CD4-positive, CD25-positive, alpha-beta regulatory T cell (primary cell): ENCODE measurements at regions not wholly inside any gene's neighbourhood (a gene's known extent, or its start where the extent isn't known, plus 50 kb on each side); places are given as distances from the start of the nearest gene placed in this dataset.
A peak's percentile ranks its signal among the peaks of the same experiment; 100 is the strongest.

Experiments
- ATAC-seq, 2 donors: fragments of 150-1000 bp; cut with Tn5 transposase; one replicate each; pipeline ENCODE4 v1.10.0; 2021; ENCODE audit warnings: low read depth in 2 of 2, moderate number of reproducible peaks in 2 of 2, moderate library complexity in 1 of 2
- DNase-seq, 3 donors: peaks; one replicate each; pipeline versions ENCODE4 v3.0.0 to v3.0.0-alpha.2; 2012 to 2022; ENCODE audit warnings: mixed read lengths in 1 of 3
- H3K27ac ChIP-seq: one replicate; pipeline ENCODE4 v1.7.0; 2013; ENCODE audit warnings: mild to moderate bottlenecking, low read length; ENCODE audit not compliant: insufficient read depth, poor library complexity, severe bottlenecking
- H3K27me3 ChIP-seq: one replicate; pipeline ENCODE4 v1.7.0; 2013; ENCODE audit warnings: low read length; ENCODE audit not compliant: control insufficient read depth, insufficient read depth
- H3K36me3 ChIP-seq: one replicate; pipeline ENCODE4 v1.7.0; 2013; ENCODE audit warnings: mild to moderate bottlenecking, low read length, moderate library complexity; ENCODE audit not compliant: control insufficient read depth, insufficient read depth
- H3K4me1 ChIP-seq: 2 replicates; pipeline ENCODE4 v1.7.0; 2013; ENCODE audit warnings: mild to moderate bottlenecking, low read length; ENCODE audit not compliant: insufficient read depth, control insufficient read depth, poor library complexity, severe bottlenecking
- H3K4me3 ChIP-seq: one replicate; pipeline ENCODE4 v1.7.0; 2013; ENCODE audit warnings: low read depth, mild to moderate bottlenecking, low read length, moderate library complexity
- H3K9me3 ChIP-seq, 2 experiments: 1 replicate in 1 of 2; 2 replicates in 1 of 2; pipeline ENCODE4 v1.7.0; 2013; ENCODE audit warnings: low read length in 2 of 2, mild to moderate bottlenecking in 1 of 2, moderate library complexity in 1 of 2; ENCODE audit not compliant: control insufficient read depth in 2 of 2
- H3K27ac Mint-ChIP-seq, 3 donors: one replicate each; pipeline ENCODE4 v1.8.0; 2020 to 2022; ENCODE audit warnings: mild to moderate bottlenecking in 3 of 3, mixed read lengths in 3 of 3, moderate library complexity in 2 of 3
- H3K27me3 Mint-ChIP-seq: one replicate; pipeline ENCODE4 v1.8.0; 2022; ENCODE audit warnings: mild to moderate bottlenecking, mixed read lengths
- H3K36me3 Mint-ChIP-seq: one replicate; pipeline ENCODE4 v1.8.0; 2020; ENCODE audit warnings: mixed read lengths
- H3K4me1 Mint-ChIP-seq, 4 donors: one replicate each; pipeline ENCODE4 v1.8.0; 2020 to 2022; ENCODE audit warnings: mixed read lengths in 4 of 4, mild to moderate bottlenecking in 1 of 4
- H3K4me3 Mint-ChIP-seq, 4 donors: one replicate each; pipeline ENCODE4 v1.8.0; 2020 to 2022; ENCODE audit warnings: mild to moderate bottlenecking in 4 of 4, mixed read lengths in 4 of 4, moderate library complexity in 3 of 4
- H3K9me3 Mint-ChIP-seq, 7 donors: one replicate each; pipeline ENCODE4 v1.8.0; 2020 to 2022; ENCODE audit warnings: mixed read lengths in 7 of 7, mild to moderate bottlenecking in 3 of 7, moderate library complexity in 2 of 7

- Mint-ChIP-seq H3K27me3 (no peaks in the 10 kb centered on the region), H3K4me3 (no peak overlapping the region), H3K4me1 (peaks cover 0 to 3% (median under 1%) of the 10 kb centered on the region in 4 donors), H3K27ac (peak overlapping the region in 1 of 3 donors; percentile 53), H3K9me3 (no peaks in the 10 kb centered on the region), H3K36me3 (no peaks in the 10 kb centered on the region)
- no peaks in the 10 kb centered on the region for H3K9me3 ChIP-seq
- H3K27me3 ChIP-seq: no peaks in the 10 kb centered on the region
- no peak overlapping the region for H3K27ac ChIP-seq
- ATAC-seq (no peak), DNase-seq (no peak)
- H3K4me3 ChIP-seq: no peak overlapping the region
- no peaks in the 10 kb centered on the region for H3K4me1 ChIP-seq
- H3K36me3 ChIP-seq: no peaks in the 10 kb centered on the region
Observed at GRCh38 chr11:76279646-76280045, 73.3 kb upstream of the WNT11 start.

DNA sequence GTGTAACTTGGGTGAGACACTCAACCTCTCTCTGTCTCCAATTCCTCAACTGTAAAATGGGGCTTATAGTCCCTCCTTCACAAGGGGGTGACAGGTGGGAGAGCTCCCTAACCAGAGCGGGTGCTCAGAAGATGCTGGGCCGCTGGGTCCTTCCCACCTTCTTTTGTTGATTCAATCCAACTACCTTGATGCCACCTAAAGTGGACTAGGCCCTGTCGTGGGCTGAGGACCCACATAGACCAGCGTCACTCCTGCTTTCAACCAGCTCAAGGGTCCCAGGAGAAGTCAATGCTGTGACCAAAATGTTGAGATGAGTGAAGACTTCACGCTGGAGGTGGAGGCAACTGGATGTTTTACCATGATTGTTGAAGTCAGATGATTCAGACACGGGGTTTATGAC lies 72.7 kb upstream of the WNT11 start:
- no peak for DNase-seq
- ATAC-seq: no peak
- Mint-ChIP-seq H3K36me3 (no peaks in the 10 kb centered on the region), H3K27ac (no peak overlapping the region), H3K4me3 (no peak overlapping the region), H3K27me3 (no peaks in the 10 kb centered on the region), H3K4me1 (peaks cover 0 to 4% (median 1%) of the 10 kb centered on the region in 4 donors), H3K9me3 (no peaks in the 10 kb centered on the region)
- no peaks in the 10 kb centered on the region for H3K4me1 ChIP-seq
- H3K4me3 ChIP-seq: no peak overlapping the region
- no peak overlapping the region for H3K27ac ChIP-seq
- no peaks in the 10 kb centered on the region for H3K36me3 ChIP-seq
- no peaks in the 10 kb centered on the region for H3K27me3 ChIP-seq
- H3K9me3 ChIP-seq: no peaks in the 10 kb centered on the region

GRCh38 chr11:76278526-76278925 lies 72.2 kb upstream of the WNT11 start:
- H3K4me3 Mint-ChIP-seq: no peak overlapping the region
- H3K36me3 Mint-ChIP-seq: no peaks in the 10 kb centered on the region
- ATAC-seq (no peak), DNase-seq (no peak)
- no peaks in the 10 kb centered on the region for H3K36me3 ChIP-seq
- H3K9me3 ChIP-seq: no peaks in the 10 kb centered on the region
- no peak overlapping the region for H3K4me3 ChIP-seq
- no peaks in the 10 kb centered on the region for H3K9me3 Mint-ChIP-seq
- no peaks in the 10 kb centered on the region for H3K27me3 ChIP-seq
- H3K4me1 ChIP-seq: no peaks in the 10 kb centered on the region
- H3K27ac ChIP-seq: no peak overlapping the region
- H3K27me3 Mint-ChIP-seq: no peaks in the 10 kb centered on the region
- H3K4me1 Mint-ChIP-seq: peaks cover 0 to 4% (median 1%) of the 10 kb centered on the region in 4 donors
- H3K27ac Mint-ChIP-seq: no peak overlapping the region

GRCh38 chr11:76277298-76278175 lies 71.2 kb upstream of the WNT11 start:
- H3K27me3 ChIP-seq: no peaks in the 10 kb centered on the region
- H3K4me3 Mint-ChIP-seq: no peak overlapping the region
- H3K27ac Mint-ChIP-seq: no peak overlapping the region
- H3K4me3 ChIP-seq: no peak overlapping the region
- H3K9me3 ChIP-seq: no peaks in the 10 kb centered on the region
- no peak overlapping the region for H3K27ac ChIP-seq
- H3K4me1 Mint-ChIP-seq: peaks cover 0 to 4% (median 1%) of the 10 kb centered on the region in 4 donors
- DNase-seq (no peak), ATAC-seq (no peak)
- H3K27me3 Mint-ChIP-seq: peaks cover 4% of the 10 kb centered on the region
- H3K9me3 Mint-ChIP-seq: peaks cover 0 to 3% (median 0%) of the 10 kb centered on the region in 7 donors
- no peaks in the 10 kb centered on the region for H3K36me3 Mint-ChIP-seq
- no peaks in the 10 kb centered on the region for H3K36me3 ChIP-seq
- H3K4me1 ChIP-seq: no peaks in the 10 kb centered on the region

GRCh38 chr11:76276781-76277155 lies 70.5 kb upstream of the WNT11 start:
- Histone ChIP-seq H3K4me3 (no peak overlapping the region), H3K9me3 (no peaks in the 10 kb centered on the region), H3K4me1 (no peaks in the 10 kb centered on the region), H3K27me3 (no peaks in the 10 kb centered on the region), H3K36me3 (no peaks in the 10 kb centered on the region), H3K27ac (no peak overlapping the region)
- Mint-ChIP-seq H3K27me3 (peaks cover 7% of the 10 kb centered on the region), H3K4me1 (peaks cover 0 to 4% (median 0%) of the 10 kb centered on the region in 4 donors), H3K36me3 (no peaks in the 10 kb centered on the region), H3K9me3 (peaks cover 0 to 4% (median 0%) of the 10 kb centered on the region in 7 donors), H3K4me3 (no peak overlapping the region), H3K27ac (peak overlapping the region in 1 of 3 donors; percentile 66)
- no peak for ATAC-seq
- DNase-seq: no peak

- peaks cover 0 to 4% (median 0%) of the 10 kb centered on the region in 7 donors for H3K9me3 Mint-ChIP-seq
- H3K27ac ChIP-seq: no peak overlapping the region
- no peaks in the 10 kb centered on the region for H3K4me1 ChIP-seq
- peaks cover 7% of the 10 kb centered on the region for H3K27me3 Mint-ChIP-seq
- no peaks in the 10 kb centered on the region for H3K36me3 ChIP-seq
- H3K9me3 ChIP-seq: no peaks in the 10 kb centered on the region
- H3K4me3 ChIP-seq: no peak overlapping the region
- no peak overlapping the region for H3K4me3 Mint-ChIP-seq
- DNase-seq (no peak), ATAC-seq (no peak)
- H3K27me3 ChIP-seq: no peaks in the 10 kb centered on the region
- no peak overlapping the region for H3K27ac Mint-ChIP-seq
- no peaks in the 10 kb centered on the region for H3K36me3 Mint-ChIP-seq
- peaks cover 0 to 4% (median 0%) of the 10 kb centered on the region in 4 donors for H3K4me1 Mint-ChIP-seq
Observed at GRCh38 chr11:76276046-76276780, 69.9 kb upstream of the WNT11 start.

DNA sequence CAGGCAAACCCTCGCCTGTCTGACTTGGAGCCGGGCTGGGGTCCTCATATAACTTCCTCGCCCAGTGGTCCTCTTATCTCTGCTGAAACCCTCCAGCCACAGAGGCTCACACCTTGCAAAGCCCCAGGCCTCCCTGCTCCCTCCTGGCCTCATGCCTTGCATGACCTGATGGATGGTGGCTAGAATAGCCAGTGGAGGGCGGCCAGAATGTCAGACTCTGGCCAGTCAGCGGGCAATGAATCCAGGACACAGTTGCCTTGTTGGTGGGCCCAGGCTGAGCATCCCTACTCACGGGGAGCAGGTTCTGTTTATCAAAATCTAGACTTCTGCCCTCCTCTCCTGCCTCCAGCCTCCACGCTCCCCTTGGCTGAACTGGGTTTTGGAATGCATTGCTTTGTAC lies 69.1 kb upstream of the WNT11 start:
- H3K4me1 ChIP-seq: no peaks in the 10 kb centered on the region
- ATAC-seq (no peak), DNase-seq (no peak)
- Mint-ChIP-seq H3K27ac (no peak overlapping the region), H3K27me3 (peaks cover 7% of the 10 kb centered on the region), H3K36me3 (no peaks in the 10 kb centered on the region), H3K9me3 (peaks cover 0 to 4% (median 0%) of the 10 kb centered on the region in 7 donors), H3K4me3 (peak overlapping the region in 1 of 4 donors; percentile 63), H3K4me1 (peaks cover 0 to 4% (median 0%) of the 10 kb centered on the region in 4 donors)
- no peak overlapping the region for H3K4me3 ChIP-seq
- no peaks in the 10 kb centered on the region for H3K27me3 ChIP-seq
- no peak overlapping the region for H3K27ac ChIP-seq
- H3K36me3 ChIP-seq: no peaks in the 10 kb centered on the region
- H3K9me3 ChIP-seq: no peaks in the 10 kb centered on the region
